Astrocyte of the cerebellum (primary cell): ENCODE measurements at regions not wholly inside any gene's neighbourhood (a gene's known extent, or its start where the extent isn't known, plus 50 kb on each side); places are given as distances from the start of the nearest gene placed in this dataset.
"Not testable (repeated sequence)": the region's sequence is repeated elsewhere in the genome, so short reads cannot be mapped to it uniquely, and the experiment has no call there.

Experiments
- DNase-seq: peaks from one replicate; pipeline ENCODE4 v3.0.0-alpha.2; 2011; ENCODE audit warnings: low read depth
- H3K4me3 ChIP-seq: 2 replicates; pipeline ENCODE4 v1.5.1; 2011; ENCODE audit warnings: mild to moderate bottlenecking, low read depth, low read length, moderate library complexity
- in situ Hi-C: cut with HindIII; loops from 2 replicates; pipeline ENCODE4 v1.10.0; 2017; ENCODE audit warnings: low sequenced_read_pairs

GRCh38 chr2:111567233-111567632 lies 316.8 kb downstream of the ANAPC1 start:
- in situ Hi-C loops, H3K4me3 ChIP-seq, DNase-seq: not testable (repeated sequence)

GRCh38 chr2:111569356-111570199 lies 314.4 kb downstream of the ANAPC1 start:
- H3K4me3 ChIP-seq, in situ Hi-C loops, DNase-seq: not testable (repeated sequence)

GRCh38 chr2:111570300-111571114 lies 313.5 kb downstream of the ANAPC1 start:
- in situ Hi-C loops, DNase-seq, H3K4me3 ChIP-seq: not testable (repeated sequence)

GRCh38 chr2:111574803-111575202 lies 309.2 kb downstream of the ANAPC1 start:
- DNase-seq, in situ Hi-C loops, H3K4me3 ChIP-seq: not testable (repeated sequence)

- DNase-seq, in situ Hi-C loops, H3K4me3 ChIP-seq: not testable (repeated sequence)
Measured at GRCh38 chr2:111577154-111577885, 306.7 kb downstream of the ANAPC1 start.

- DNase-seq, in situ Hi-C loops, H3K4me3 ChIP-seq: not testable (repeated sequence)
Measured at GRCh38 chr2:111579500-111580134, 304.4 kb downstream of the ANAPC1 start.

- H3K4me3 ChIP-seq, DNase-seq, in situ Hi-C loops: not testable (repeated sequence)
Measured at GRCh38 chr2:111580616-111581015, 303.4 kb downstream of the ANAPC1 start.

GRCh38 chr2:111582090-111582489 lies 301.9 kb downstream of the ANAPC1 start:
- H3K4me3 ChIP-seq, in situ Hi-C loops: not testable (repeated sequence)

GRCh38 chr2:111583480-111583879 lies 300.5 kb downstream of the ANAPC1 start:
- in situ Hi-C loops, H3K4me3 ChIP-seq, DNase-seq: not testable (repeated sequence)

More at GRCh38 chr2:111582090-111582489, 301.9 kb downstream of the ANAPC1 start:
- DNase-seq, result not testable (repeated sequence)

- in situ Hi-C loops, DNase-seq, H3K4me3 ChIP-seq: not testable (repeated sequence)
Measured at GRCh38 chr2:111584540-111584939, 299.5 kb downstream of the ANAPC1 start.

GRCh38 chr2:111584950-111585349 lies 299.0 kb downstream of the ANAPC1 start:
- in situ Hi-C loops, result not testable (repeated sequence)

GRCh38 chr2:111586014-111586413 lies 298.0 kb downstream of the ANAPC1 start:
- H3K4me3 ChIP-seq, DNase-seq, in situ Hi-C loops: not testable (repeated sequence)

More at GRCh38 chr2:111584950-111585349, 299.0 kb downstream of the ANAPC1 start:
- H3K4me3 ChIP-seq, DNase-seq: not testable (repeated sequence)

GRCh38 chr2:111595072-111595471 lies 288.9 kb downstream of the ANAPC1 start:
- DNase-seq, in situ Hi-C loops, H3K4me3 ChIP-seq: not testable (repeated sequence)

- DNase-seq, in situ Hi-C loops, H3K4me3 ChIP-seq: not testable (repeated sequence)
Measured at GRCh38 chr2:111596808-111597705, 286.9 kb downstream of the ANAPC1 start.

- H3K4me3 ChIP-seq, DNase-seq, in situ Hi-C loops: not testable (repeated sequence)
Measured at GRCh38 chr2:111598944-111599343, 285.0 kb downstream of the ANAPC1 start.

GRCh38 chr2:111602259-111602658 lies 281.7 kb downstream of the ANAPC1 start:
- in situ Hi-C loops, H3K4me3 ChIP-seq: not testable (repeated sequence)

More at GRCh38 chr2:111602259-111602658, 281.7 kb downstream of the ANAPC1 start:
- not testable (repeated sequence) for DNase-seq
